ENCODE measurements at regions not wholly inside any gene's neighbourhood (a gene's known extent, or its start where the extent isn't known, plus 50 kb on each side); places are given as distances from the start of the nearest gene placed in this dataset.

DNA sequence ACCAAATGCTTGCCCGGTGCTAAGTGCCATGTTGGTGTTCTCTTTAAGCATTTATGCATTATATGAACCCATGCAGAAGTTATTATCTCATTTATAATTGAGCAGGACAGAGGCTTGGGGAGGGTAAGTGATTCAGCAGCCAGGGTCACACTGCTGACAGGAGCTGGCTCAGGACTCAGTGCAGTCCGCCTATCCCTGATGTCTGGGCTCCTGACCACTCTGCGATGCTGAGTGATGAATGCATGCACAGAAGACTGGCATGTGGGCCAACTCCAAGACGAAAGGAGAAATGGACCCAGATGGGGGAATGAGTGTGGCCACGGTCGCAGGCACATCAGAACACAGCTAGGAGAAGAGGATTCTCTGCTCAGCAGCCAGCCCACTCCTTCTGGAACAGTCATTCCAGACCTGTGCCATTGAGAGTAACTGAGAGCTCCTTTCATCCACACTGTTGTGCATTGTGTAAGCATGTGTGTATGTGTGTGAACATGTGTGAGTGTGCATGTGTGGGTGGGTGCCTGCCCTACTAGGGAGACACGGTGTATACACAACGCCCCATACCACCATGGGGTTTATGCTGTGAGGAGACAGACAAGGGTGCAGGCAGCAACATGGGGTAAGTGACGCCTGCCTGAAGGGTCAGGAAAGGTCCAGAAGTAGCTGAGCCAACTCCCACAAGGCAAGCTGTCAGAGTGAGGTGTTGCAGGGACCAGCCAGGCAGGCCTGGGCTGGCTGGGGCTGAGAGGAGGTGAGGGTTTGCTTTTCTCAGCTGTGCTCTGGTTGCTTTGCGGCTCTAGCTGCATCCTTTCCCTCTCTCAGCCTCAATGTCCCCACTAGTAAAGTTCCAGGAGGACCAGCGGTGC lies 97.8 kb upstream of the PMEPA1 start:
- TF ChIP-seq, protein P1, sequence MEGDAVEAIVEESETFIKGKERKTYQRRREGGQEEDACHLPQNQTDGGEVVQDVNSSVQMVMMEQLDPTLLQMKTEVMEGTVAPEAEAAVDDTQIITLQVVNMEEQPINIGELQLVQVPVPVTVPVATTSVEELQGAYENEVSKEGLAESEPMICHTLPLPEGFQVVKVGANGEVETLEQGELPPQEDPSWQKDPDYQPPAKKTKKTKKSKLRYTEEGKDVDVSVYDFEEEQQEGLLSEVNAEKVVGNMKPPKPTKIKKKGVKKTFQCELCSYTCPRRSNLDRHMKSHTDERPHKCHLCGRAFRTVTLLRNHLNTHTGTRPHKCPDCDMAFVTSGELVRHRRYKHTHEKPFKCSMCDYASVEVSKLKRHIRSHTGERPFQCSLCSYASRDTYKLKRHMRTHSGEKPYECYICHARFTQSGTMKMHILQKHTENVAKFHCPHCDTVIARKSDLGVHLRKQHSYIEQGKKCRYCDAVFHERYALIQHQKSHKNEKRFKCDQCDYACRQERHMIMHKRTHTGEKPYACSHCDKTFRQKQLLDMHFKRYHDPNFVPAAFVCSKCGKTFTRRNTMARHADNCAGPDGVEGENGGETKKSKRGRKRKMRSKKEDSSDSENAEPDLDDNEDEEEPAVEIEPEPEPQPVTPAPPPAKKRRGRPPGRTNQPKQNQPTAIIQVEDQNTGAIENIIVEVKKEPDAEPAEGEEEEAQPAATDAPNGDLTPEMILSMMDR (IDR thresholded peaks at IDR 0.05 in 8 of 11, conservative IDR thresholded peaks at IDR 0.05 in 3 of 11): no peak
- TF ChIP-seq POLR2AphosphoS5 (IDR thresholded peaks at IDR 0.05): no peak
- no peak for TF ChIP-seq POLR2A (IDR thresholded peaks at IDR 0.05)
